Vagina (tissue), 2 donors: ENCODE measurements at regions not wholly inside any gene's neighbourhood (a gene's known extent, or its start where the extent isn't known, plus 50 kb on each side); places are given as distances from the start of the nearest gene placed in this dataset.

Source experiments
- CTCF ChIP-seq, 3 experiments: fragments of 450-650 bp in 2 of 3; fragments of 200-600 bp in 1 of 3; sonication (generic) in 1 of 3; IDR thresholded peaks; one replicate each; pipeline ENCODE4 v1.5.1; 2017 to 2019; ENCODE audit warnings: antibody characterized with exemption in 3 of 3, mild to moderate bottlenecking in 2 of 3, moderate library complexity in 2 of 3
- POLR2A ChIP-seq, 2 donors: fragments of 450-650 bp; IDR thresholded peaks; one replicate each; pipeline ENCODE4 v1.6.1; 2017; ENCODE audit warnings: antibody characterized with exemption in 2 of 2, mild to moderate bottlenecking in 2 of 2, moderate library complexity in 2 of 2
- POLR2AphosphoS5 ChIP-seq, 2 donors: sonication (generic); formaldehyde crosslinking; IDR thresholded peaks; one replicate each; pipeline ENCODE4 v1.9.0; 2017; ENCODE audit warnings: antibody characterized with exemption in 2 of 2, mild to moderate bottlenecking in 2 of 2, low read depth in 1 of 2; ENCODE audit not compliant: insufficient read depth in 1 of 2

GRCh38 chr10:21238044-21238443 is 287.4 kb downstream of the SKIDA1 start:
- TF ChIP-seq CTCF (IDR thresholded peaks at IDR 0.05) (no peak), POLR2A (IDR thresholded peaks at IDR 0.05) (no peak), POLR2AphosphoS5 (IDR thresholded peaks at IDR 0.05; ENCODE audit: insufficient read depth in 1 of 2, low read depth in 1 of 2) (no peak)
